ENCODE measurements at regions not wholly inside any gene's neighbourhood (a gene's known extent, or its start where the extent isn't known, plus 50 kb on each side); places are given as distances from the start of the nearest gene placed in this dataset.

DNA sequence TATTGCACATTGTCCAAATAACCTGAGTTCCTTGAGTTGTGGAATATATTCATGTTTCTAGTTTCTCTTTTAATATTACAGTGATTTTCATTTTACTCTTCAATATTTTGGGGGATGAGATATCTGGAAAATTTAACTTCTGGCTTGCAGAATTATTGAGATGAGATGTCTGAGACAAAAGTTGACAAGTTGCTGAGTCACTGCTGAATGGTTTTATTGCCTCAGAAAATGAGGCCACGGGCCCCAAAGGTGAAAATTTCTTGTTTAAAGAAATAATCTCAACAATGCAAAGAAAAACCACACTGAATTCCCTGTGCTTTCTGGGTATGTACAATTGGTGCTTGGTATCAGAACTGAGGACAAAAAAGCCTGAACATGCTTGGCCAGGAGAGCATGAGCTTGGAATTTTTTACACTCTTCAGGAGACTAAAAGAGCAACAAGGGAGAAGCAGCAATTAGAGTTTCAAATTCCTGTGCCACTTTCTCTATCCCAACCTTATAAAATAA, 129.2 kb upstream of the TOM1L1 start:
- TF ChIP-seq, protein P1, sequence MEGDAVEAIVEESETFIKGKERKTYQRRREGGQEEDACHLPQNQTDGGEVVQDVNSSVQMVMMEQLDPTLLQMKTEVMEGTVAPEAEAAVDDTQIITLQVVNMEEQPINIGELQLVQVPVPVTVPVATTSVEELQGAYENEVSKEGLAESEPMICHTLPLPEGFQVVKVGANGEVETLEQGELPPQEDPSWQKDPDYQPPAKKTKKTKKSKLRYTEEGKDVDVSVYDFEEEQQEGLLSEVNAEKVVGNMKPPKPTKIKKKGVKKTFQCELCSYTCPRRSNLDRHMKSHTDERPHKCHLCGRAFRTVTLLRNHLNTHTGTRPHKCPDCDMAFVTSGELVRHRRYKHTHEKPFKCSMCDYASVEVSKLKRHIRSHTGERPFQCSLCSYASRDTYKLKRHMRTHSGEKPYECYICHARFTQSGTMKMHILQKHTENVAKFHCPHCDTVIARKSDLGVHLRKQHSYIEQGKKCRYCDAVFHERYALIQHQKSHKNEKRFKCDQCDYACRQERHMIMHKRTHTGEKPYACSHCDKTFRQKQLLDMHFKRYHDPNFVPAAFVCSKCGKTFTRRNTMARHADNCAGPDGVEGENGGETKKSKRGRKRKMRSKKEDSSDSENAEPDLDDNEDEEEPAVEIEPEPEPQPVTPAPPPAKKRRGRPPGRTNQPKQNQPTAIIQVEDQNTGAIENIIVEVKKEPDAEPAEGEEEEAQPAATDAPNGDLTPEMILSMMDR (optimal IDR thresholded peaks at IDR 0.05 in 1 of 3, IDR thresholded peaks at IDR 0.05 in 1 of 3, conservative IDR thresholded peaks at IDR 0.05 in 1 of 3; ENCODE audit: extremely low read depth in 1 of 3, insufficient read depth in 2 of 3, low read length in 3 of 3) = no peak
- TF ChIP-seq EZH2 (IDR thresholded peaks at IDR 0.05; ENCODE audit: low read length) = no peak
